DMS79 treated with DMSO at 0.1 percent for 48 hours (cell line): ENCODE measurements at regions not wholly inside any gene's neighbourhood (a gene's known extent, or its start where the extent isn't known, plus 50 kb on each side); places are given as distances from the start of the nearest gene placed in this dataset.

Source experiments
- DNase-seq: peaks from one replicate; lab custom pipeline; 2025; lab: John Stamatoyannopoulos, UW

GRCh38 chrX:46298821-46299220 lies 246.4 kb downstream of the ZNF674 start:
- DNase-seq = no peak

GRCh38 chrX:46295963-46296362 lies 249.3 kb downstream of the ZNF674 start:
- no peak for DNase-seq

- DNase-seq = no peak
These were observed 251.0 kb downstream of the ZNF674 start for GRCh38 chrX:46294234-46294633.

- DNase-seq = no peak
These were observed 265.3 kb downstream of the ZNF674 start for GRCh38 chrX:46279925-46280313.

- DNase-seq = peak; percentile 13
These were observed 265.9 kb downstream of the ZNF674 start for GRCh38 chrX:46279214-46279924.

- no peak for DNase-seq
These were observed 266.6 kb downstream of the ZNF674 start for GRCh38 chrX:46278572-46278971.

GRCh38 chrX:46268412-46268811 lies 276.8 kb downstream of the ZNF674 start:
- peak; percentile 0 for DNase-seq

GRCh38 chrX:46263494-46263893 lies 281.7 kb downstream of the ZNF674 start:
- no peak for DNase-seq

GRCh38 chrX:46262304-46262703 lies 282.9 kb downstream of the ZNF674 start:
- DNase-seq = no peak

- no peak for DNase-seq
These were observed 284.7 kb downstream of the ZNF674 start for GRCh38 chrX:46260499-46260898.

GRCh38 chrX:46258356-46258755 lies 286.9 kb downstream of the ZNF674 start:
- no peak for DNase-seq

GRCh38 chrX:46257451-46257879 lies 287.8 kb downstream of the ZNF674 start:
- no peak for DNase-seq

- no peak for DNase-seq
These were observed 288.3 kb downstream of the ZNF674 start for GRCh38 chrX:46256875-46257274.

GRCh38 chrX:46255046-46255445 lies 290.2 kb downstream of the ZNF674 start:
- DNase-seq = no peak

GRCh38 chrX:46254641-46255040 lies 290.6 kb downstream of the ZNF674 start:
- DNase-seq = no peak

- no peak for DNase-seq
These were observed 293.5 kb downstream of the ZNF674 start for GRCh38 chrX:46251755-46252154.

- DNase-seq = no peak
These were observed 295.1 kb downstream of the ZNF674 start for GRCh38 chrX:46250151-46250550.

GRCh38 chrX:46247456-46247855 lies 297.8 kb downstream of the ZNF674 start:
- DNase-seq = no peak

GRCh38 chrX:46244451-46244850 lies 300.8 kb downstream of the ZNF674 start:
- no peak for DNase-seq

GRCh38 chrX:46236411-46236810 lies 308.8 kb downstream of the ZNF674 start:
- DNase-seq = no peak

- DNase-seq = no peak
These were observed 309.4 kb downstream of the ZNF674 start for GRCh38 chrX:46235778-46236177.

- no peak for DNase-seq
These were observed 310.4 kb downstream of the ZNF674 start for GRCh38 chrX:46234775-46235174.

- no peak for DNase-seq
These were observed 316.8 kb downstream of the ZNF674 start for GRCh38 chrX:46228389-46228788.

- DNase-seq = no peak
These were observed 318.8 kb downstream of the ZNF674 start for GRCh38 chrX:46226422-46226821.
